ENCODE measurements at regions not wholly inside any gene's neighbourhood (a gene's known extent, or its start where the extent isn't known, plus 50 kb on each side); places are given as distances from the start of the nearest gene placed in this dataset.

GRCh38 chr1:232452117-232452516 is 177.8 kb downstream of the SIPA1L2 start:
- DNase-seq (ENCODE audit: low read depth in 4 of 4, low spot score in 3 of 4), result no peak

- DNase-seq (ENCODE audit: low read depth in 4 of 4, low spot score in 3 of 4), result no peak
These were observed 178.4 kb downstream of the SIPA1L2 start for GRCh38 chr1:232451506-232451905.

GRCh38 chr1:232450615-232451014 is 179.3 kb downstream of the SIPA1L2 start:
- no peak for DNase-seq (ENCODE audit: low read depth in 4 of 4, low spot score in 3 of 4)

- DNase-seq (ENCODE audit: low read depth in 4 of 4, low spot score in 3 of 4), result no peak
These were observed 182.8 kb downstream of the SIPA1L2 start for GRCh38 chr1:232447125-232447524.

- no peak for DNase-seq (ENCODE audit: low read depth in 4 of 4, low spot score in 3 of 4)
These were observed 184.4 kb downstream of the SIPA1L2 start for GRCh38 chr1:232445361-232446106.

GRCh38 chr1:232443372-232443771 is 186.6 kb downstream of the SIPA1L2 start:
- DNase-seq (ENCODE audit: low read depth in 4 of 4, low spot score in 3 of 4), result no peak

GRCh38 chr1:232441036-232441411 is 188.9 kb downstream of the SIPA1L2 start:
- no peak for DNase-seq (ENCODE audit: low read depth in 4 of 4, low spot score in 3 of 4)

GRCh38 chr1:232440325-232441035 is 189.5 kb downstream of the SIPA1L2 start:
- DNase-seq (ENCODE audit: low read depth in 4 of 4, low spot score in 3 of 4), result no peak

- DNase-seq (ENCODE audit: low read depth in 4 of 4, low spot score in 3 of 4), result no peak
These were observed 190.9 kb downstream of the SIPA1L2 start for GRCh38 chr1:232439011-232439410.

- no peak for DNase-seq (ENCODE audit: low read depth in 4 of 4, low spot score in 3 of 4)
These were observed 191.5 kb downstream of the SIPA1L2 start for GRCh38 chr1:232438476-232438875.

GRCh38 chr1:232437510-232437909 is 192.4 kb downstream of the SIPA1L2 start:
- no peak for DNase-seq (ENCODE audit: low read depth in 4 of 4, low spot score in 3 of 4)

- peak in 1 of 4 donors; percentile 16 for DNase-seq (ENCODE audit: low read depth in 4 of 4, low spot score in 3 of 4)
These were observed 194.2 kb downstream of the SIPA1L2 start for GRCh38 chr1:232435729-232436128.

- DNase-seq (ENCODE audit: low read depth in 4 of 4, low spot score in 3 of 4), result no peak
These were observed 197.6 kb downstream of the SIPA1L2 start for GRCh38 chr1:232432313-232432712.

- DNase-seq (ENCODE audit: low read depth in 4 of 4, low spot score in 3 of 4), result no peak
These were observed 198.2 kb downstream of the SIPA1L2 start for GRCh38 chr1:232431748-232432147.

- DNase-seq (ENCODE audit: low read depth in 4 of 4, low spot score in 3 of 4), result no peak
These were observed 198.6 kb downstream of the SIPA1L2 start for GRCh38 chr1:232431326-232431725.

- no peak for DNase-seq (ENCODE audit: low read depth in 4 of 4, low spot score in 3 of 4)
These were observed 199.5 kb downstream of the SIPA1L2 start for GRCh38 chr1:232430467-232430866.

- DNase-seq (ENCODE audit: low read depth in 4 of 4, low spot score in 3 of 4), result no peak
These were observed 201.0 kb downstream of the SIPA1L2 start for GRCh38 chr1:232428786-232429530.

- DNase-seq (ENCODE audit: low read depth in 4 of 4, low spot score in 3 of 4), result no peak
These were observed 201.8 kb downstream of the SIPA1L2 start for GRCh38 chr1:232428036-232428645.

GRCh38 chr1:232426801-232427200 is 203.1 kb downstream of the SIPA1L2 start:
- no peak for DNase-seq (ENCODE audit: low read depth in 4 of 4, low spot score in 3 of 4)

GRCh38 chr1:232425421-232425820 is 204.5 kb downstream of the SIPA1L2 start:
- no peak for DNase-seq (ENCODE audit: low read depth in 4 of 4, low spot score in 3 of 4)

- no peak for DNase-seq (ENCODE audit: low read depth in 4 of 4, low spot score in 3 of 4)
These were observed 206.3 kb downstream of the SIPA1L2 start for GRCh38 chr1:232423591-232423990.
